ENCODE measurements at regions not wholly inside any gene's neighbourhood (a gene's known extent, or its start where the extent isn't known, plus 50 kb on each side); places are given as distances from the start of the nearest gene placed in this dataset.

GRCh38 chr11:70495351-70496310 lies 97.3 kb downstream of the CTTN start:
- DNase-seq (ENCODE audit: low read depth) = no peak
- no peak overlapping the region for H3K4me3 ChIP-seq (ENCODE audit: low read depth, low read length)
- TF ChIP-seq, protein P1, sequence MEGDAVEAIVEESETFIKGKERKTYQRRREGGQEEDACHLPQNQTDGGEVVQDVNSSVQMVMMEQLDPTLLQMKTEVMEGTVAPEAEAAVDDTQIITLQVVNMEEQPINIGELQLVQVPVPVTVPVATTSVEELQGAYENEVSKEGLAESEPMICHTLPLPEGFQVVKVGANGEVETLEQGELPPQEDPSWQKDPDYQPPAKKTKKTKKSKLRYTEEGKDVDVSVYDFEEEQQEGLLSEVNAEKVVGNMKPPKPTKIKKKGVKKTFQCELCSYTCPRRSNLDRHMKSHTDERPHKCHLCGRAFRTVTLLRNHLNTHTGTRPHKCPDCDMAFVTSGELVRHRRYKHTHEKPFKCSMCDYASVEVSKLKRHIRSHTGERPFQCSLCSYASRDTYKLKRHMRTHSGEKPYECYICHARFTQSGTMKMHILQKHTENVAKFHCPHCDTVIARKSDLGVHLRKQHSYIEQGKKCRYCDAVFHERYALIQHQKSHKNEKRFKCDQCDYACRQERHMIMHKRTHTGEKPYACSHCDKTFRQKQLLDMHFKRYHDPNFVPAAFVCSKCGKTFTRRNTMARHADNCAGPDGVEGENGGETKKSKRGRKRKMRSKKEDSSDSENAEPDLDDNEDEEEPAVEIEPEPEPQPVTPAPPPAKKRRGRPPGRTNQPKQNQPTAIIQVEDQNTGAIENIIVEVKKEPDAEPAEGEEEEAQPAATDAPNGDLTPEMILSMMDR (IDR thresholded peaks at IDR 0.05; ENCODE audit: low read depth, low read length) = no peak
- TF ChIP-seq POLR2A (IDR thresholded peaks at IDR 0.05; ENCODE audit: extremely low read depth, insufficient read length) = no peak
- no peak for TF ChIP-seq MYC (IDR thresholded peaks at IDR 0.05; ENCODE audit: low read depth, low read length)
- TF ChIP-seq, protein P2, sequence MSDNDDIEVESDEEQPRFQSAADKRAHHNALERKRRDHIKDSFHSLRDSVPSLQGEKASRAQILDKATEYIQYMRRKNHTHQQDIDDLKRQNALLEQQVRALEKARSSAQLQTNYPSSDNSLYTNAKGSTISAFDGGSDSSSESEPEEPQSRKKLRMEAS (IDR thresholded peaks at IDR 0.05; ENCODE audit: low read depth, low read length) = no peak

DNA sequence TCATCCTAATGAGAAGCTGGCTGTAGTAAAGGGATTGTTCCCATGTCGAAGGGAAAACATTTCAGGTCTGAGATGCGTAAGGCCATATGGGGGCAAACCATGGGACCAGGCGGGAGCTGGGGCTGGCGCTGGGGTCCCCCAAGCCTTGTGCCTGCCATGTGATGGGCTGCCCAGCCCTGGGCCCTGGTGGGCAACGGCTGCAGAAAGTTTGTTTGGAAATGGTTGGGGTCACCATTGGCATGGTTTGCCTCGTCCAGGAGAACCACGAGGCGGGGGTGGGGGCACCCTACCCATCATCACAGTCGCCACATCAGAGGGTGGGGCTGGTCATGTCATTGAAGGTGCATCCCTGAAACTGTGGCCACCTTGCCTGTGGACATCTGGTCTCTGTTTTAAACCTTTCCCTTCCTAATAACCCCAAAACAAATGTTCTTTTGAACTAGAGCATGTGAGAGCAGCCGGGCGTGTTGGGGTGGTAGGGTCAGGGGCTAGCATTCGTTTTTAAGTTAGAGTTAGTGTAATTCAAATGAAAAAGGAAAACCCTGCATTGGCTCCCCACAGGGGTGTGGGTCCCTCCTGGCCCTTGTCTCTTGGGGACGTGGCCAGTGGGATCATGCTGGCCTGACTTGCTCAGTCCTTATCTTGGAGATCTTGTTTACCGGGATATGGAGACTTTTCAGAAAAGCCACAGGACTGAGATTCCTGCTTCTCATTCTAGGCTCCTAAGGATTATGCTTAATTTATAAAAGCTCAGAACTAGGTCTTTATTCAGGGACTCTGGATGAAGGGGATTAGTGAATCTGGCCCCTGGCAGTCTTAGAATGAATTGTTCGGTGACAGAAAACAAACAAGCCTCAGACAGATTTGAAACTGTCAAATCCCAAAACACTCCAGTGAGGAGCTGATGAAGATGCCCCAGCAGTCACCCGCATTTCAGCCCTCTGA lies 98.5 kb downstream of the CTTN start:
- H3K4me3 ChIP-seq (ENCODE audit: low read depth, low read length) = no peak overlapping the region
- no peak for DNase-seq (ENCODE audit: low read depth)
- TF ChIP-seq, protein P2 (IDR thresholded peaks at IDR 0.05; ENCODE audit: low read depth, low read length) = no peak
- TF ChIP-seq, protein P1 (IDR thresholded peaks at IDR 0.05; ENCODE audit: low read depth, low read length) = no peak
- TF ChIP-seq MYC (IDR thresholded peaks at IDR 0.05; ENCODE audit: low read depth, low read length) (no peak), POLR2A (IDR thresholded peaks at IDR 0.05; ENCODE audit: extremely low read depth, insufficient read length) (no peak)

DNA sequence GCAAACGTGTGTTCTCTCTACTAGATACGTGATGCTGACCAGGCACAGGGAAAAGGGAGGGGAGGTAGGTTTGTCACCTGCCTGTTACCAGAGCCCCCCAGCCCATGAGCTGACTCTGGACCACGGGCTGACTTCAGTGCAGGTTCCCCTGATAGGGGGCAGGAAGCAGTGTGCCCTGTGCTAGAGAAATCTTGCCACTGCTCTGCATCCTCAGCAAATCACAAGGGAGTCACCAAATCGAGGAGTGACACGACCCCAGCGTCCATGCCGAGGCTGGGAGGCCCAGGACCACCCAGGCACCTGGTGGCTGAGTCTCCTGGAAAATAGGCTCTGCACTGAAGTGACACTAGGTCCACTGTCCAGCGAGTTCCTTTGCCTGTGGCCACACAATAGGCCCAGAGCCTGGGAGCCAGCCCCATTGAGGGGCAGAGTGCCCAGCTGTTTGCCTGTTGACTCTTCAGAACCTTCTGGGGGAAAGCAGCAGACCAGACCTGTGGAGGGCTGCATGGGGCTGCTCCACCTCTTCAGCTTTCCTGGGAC lies 99.3 kb downstream of the CTTN start:
- TF ChIP-seq, protein P1 (IDR thresholded peaks at IDR 0.05; ENCODE audit: low read depth, low read length) = no peak
- TF ChIP-seq POLR2A (IDR thresholded peaks at IDR 0.05; ENCODE audit: extremely low read depth, insufficient read length) = no peak
- no peak for TF ChIP-seq MYC (IDR thresholded peaks at IDR 0.05; ENCODE audit: low read depth, low read length)
- no peak overlapping the region for H3K4me3 ChIP-seq (ENCODE audit: low read depth, low read length)
- DNase-seq (ENCODE audit: low read depth) = no peak

GRCh38 chr11:70498171-70498571 lies 99.8 kb downstream of the CTTN start:
- TF ChIP-seq, protein P1 (IDR thresholded peaks at IDR 0.05; ENCODE audit: low read depth, low read length) = no peak
- TF ChIP-seq, protein P2 (IDR thresholded peaks at IDR 0.05; ENCODE audit: low read depth, low read length) = no peak
- TF ChIP-seq MYC (IDR thresholded peaks at IDR 0.05; ENCODE audit: low read depth, low read length) = no peak
- no peak for TF ChIP-seq POLR2A (IDR thresholded peaks at IDR 0.05; ENCODE audit: extremely low read depth, insufficient read length)
- DNase-seq (ENCODE audit: low read depth) = no peak
- H3K4me3 ChIP-seq (ENCODE audit: low read depth, low read length) = no peak overlapping the region

DNA sequence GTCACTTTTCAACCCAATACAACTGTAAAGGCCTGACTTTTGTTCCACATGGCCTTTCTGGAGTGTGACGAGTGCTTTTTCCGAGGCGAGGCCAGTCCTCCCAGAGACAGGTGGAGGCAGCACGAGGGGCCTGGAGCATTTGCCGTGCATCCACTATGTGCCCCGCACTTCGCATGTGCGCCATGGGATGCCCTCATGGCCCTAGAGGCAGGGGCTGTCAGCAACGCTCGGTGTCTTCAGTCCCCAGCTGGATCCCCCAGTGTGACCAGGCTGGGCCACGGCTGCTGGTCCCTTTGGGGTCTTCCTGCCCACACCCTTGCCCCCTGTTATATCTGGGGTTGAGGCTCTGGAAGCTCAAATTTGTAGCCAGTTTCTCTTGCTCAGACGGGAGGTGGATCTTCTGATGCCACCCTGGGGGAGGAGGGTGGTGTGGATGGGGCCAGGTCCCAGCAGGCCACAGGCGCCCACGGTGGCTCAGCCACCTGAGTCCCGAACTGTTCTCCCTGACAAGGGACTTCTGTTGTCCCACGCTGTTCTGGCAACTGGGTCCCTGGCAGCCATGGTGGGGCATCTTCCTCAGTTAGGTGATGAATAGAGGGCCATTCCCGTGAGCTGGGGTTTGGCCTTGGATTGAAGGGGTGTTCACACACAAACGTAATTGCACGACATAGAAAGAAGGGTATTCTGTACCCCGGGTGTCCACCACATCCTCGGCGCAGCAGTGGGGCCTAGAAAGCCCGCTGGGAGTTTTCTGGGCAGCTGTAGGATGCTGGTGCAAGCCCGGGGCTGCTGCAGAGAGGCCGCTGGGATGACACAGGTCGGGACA lies 100.9 kb downstream of the CTTN start:
- H3K4me3 ChIP-seq (ENCODE audit: low read depth, low read length) = no peak overlapping the region
- no peak for DNase-seq (ENCODE audit: low read depth)
- TF ChIP-seq MYC (IDR thresholded peaks at IDR 0.05; ENCODE audit: low read depth, low read length) = no peak
- no peak for TF ChIP-seq POLR2A (IDR thresholded peaks at IDR 0.05; ENCODE audit: extremely low read depth, insufficient read length)
- TF ChIP-seq, protein P1 (IDR thresholded peaks at IDR 0.05; ENCODE audit: low read depth, low read length) = no peak
- TF ChIP-seq, protein P2 (IDR thresholded peaks at IDR 0.05; ENCODE audit: low read depth, low read length) = no peak

Data from NB4 (cell line).